Gastrocnemius medialis (tissue), 4 donors: ENCODE measurements at regions not wholly inside any gene's neighbourhood (a gene's known extent, or its start where the extent isn't known, plus 50 kb on each side); places are given as distances from the start of the nearest gene placed in this dataset.

Source experiments
- ATAC-seq, 2 donors: fragments of 150-250 bp; one replicate each; pipeline ENCODE4 v1.9.1; 2016
- DNase-seq, 2 donors: peaks; one replicate each; pipeline ENCODE4 v3.0.0-alpha.2; 2019
- H3K27ac ChIP-seq, 4 donors: fragments of 200-600 bp; sonication (generic); 1 replicate in 1 of 4; 2 replicates in 3 of 4; pipeline ENCODE4 v1.5.1; 2016 to 2018; ENCODE audit warnings: mild to moderate bottlenecking in 2 of 4, moderate library complexity in 1 of 4
- H3K27me3 ChIP-seq, 3 donors: fragments of 200-600 bp; sonication (generic) in 2 of 3; 1 replicate in 1 of 3; 2 replicates in 2 of 3; pipeline versions ENCODE4 v1.5.1 to v1.6.0; 2016 to 2019; ENCODE audit warnings: mild to moderate bottlenecking in 1 of 3, moderate library complexity in 1 of 3
- H3K36me3 ChIP-seq, 2 donors: fragments of 200-600 bp; sonication (generic) in 1 of 2; one replicate each; pipeline ENCODE4 v1.5.1; 2017 to 2018
- H3K4me1 ChIP-seq, 2 donors: fragments of 200-600 bp; sonication (generic) in 1 of 2; one replicate each; pipeline ENCODE4 v1.5.1; 2016 to 2017; ENCODE audit warnings: mild to moderate bottlenecking in 2 of 2
- H3K4me3 ChIP-seq, 4 donors: fragments of 200-600 bp; sonication (generic) in 3 of 4; 1 replicate in 1 of 4; 2 replicates in 3 of 4; pipeline ENCODE4 v1.5.1; 2016 to 2019; ENCODE audit warnings: mild to moderate bottlenecking in 2 of 4
- H3K9me3 ChIP-seq, 3 donors: fragments of 200-600 bp; sonication (generic) in 2 of 3; 1 replicate in 1 of 3; 2 replicates in 2 of 3; pipeline ENCODE4 v1.5.1; 2016 to 2019
- CTCF ChIP-seq, 5 experiments: fragments of 450-650 bp in 3 of 5; fragments of 200-600 bp in 2 of 5; sonication (generic) in 2 of 5; IDR thresholded peaks in 4 of 5; conservative IDR thresholded peaks in 1 of 5; 1 replicate in 4 of 5; 2 replicates in 1 of 5; pipeline ENCODE4 v1.5.1; 2016 to 2019; ENCODE audit warnings: antibody characterized with exemption in 5 of 5, mild to moderate bottlenecking in 3 of 5, moderate library complexity in 3 of 5
- POLR2A ChIP-seq, 2 donors: fragments of 450-650 bp; IDR thresholded peaks; one replicate each; pipeline ENCODE4 v1.6.1; 2017; ENCODE audit warnings: antibody characterized with exemption in 2 of 2, mild to moderate bottlenecking in 2 of 2, moderate library complexity in 2 of 2
- in situ Hi-C, 4 donors: fragments of 200-750 bp; cut with MboI; loops; one replicate each; pipeline versions ENCODE4 v1.15.0 to v1.8.0; 2017; ENCODE audit warnings: low sequenced_read_pairs in 4 of 4
- intact Hi-C: fragments of 100-400 bp; cut with DNase I; formaldehyde crosslinking; loops from one replicate; pipeline ENCODE4 v1.15.1; 2023; ENCODE audit warnings: low total_unique reads

- no peaks in the 10 kb centered on the region for H3K9me3 ChIP-seq
- H3K27ac ChIP-seq, result no peak overlapping the region
- no peaks in the 10 kb centered on the region for H3K27me3 ChIP-seq
- H3K4me1 ChIP-seq, result peaks cover 0 to 15% of the 10 kb centered on the region in 2 donors
- intact Hi-C loops, result no loop called here
- no peaks in the 10 kb centered on the region for H3K36me3 ChIP-seq
- in situ Hi-C loops, result no loop called here
- no peak overlapping the region for H3K4me3 ChIP-seq
- DNase-seq (no peak), ATAC-seq (no peak)
- TF ChIP-seq POLR2A (IDR thresholded peaks at IDR 0.05) (no peak), CTCF (IDR thresholded peaks at IDR 0.05 in 4 of 5, conservative IDR thresholded peaks at IDR 0.05 in 1 of 5) (no peak)
Measured at GRCh38 chr2:226339616-226340015, 460.0 kb downstream of the IRS1 start.

- H3K36me3 ChIP-seq, result no peaks in the 10 kb centered on the region
- H3K27ac ChIP-seq, result no peak overlapping the region
- no peaks in the 10 kb centered on the region for H3K9me3 ChIP-seq
- ATAC-seq (no peak), DNase-seq (no peak)
- no peak overlapping the region for H3K4me3 ChIP-seq
- peaks cover 0 to 15% of the 10 kb centered on the region in 2 donors for H3K4me1 ChIP-seq
- no peaks in the 10 kb centered on the region for H3K27me3 ChIP-seq
- intact Hi-C loops, result no loop called here
- TF ChIP-seq CTCF (IDR thresholded peaks at IDR 0.05 in 4 of 5, conservative IDR thresholded peaks at IDR 0.05 in 1 of 5) (no peak), POLR2A (IDR thresholded peaks at IDR 0.05) (no peak)
- in situ Hi-C loops, result no loop called here
Measured at GRCh38 chr2:226338825-226339224, 460.8 kb downstream of the IRS1 start.

GRCh38 chr2:226337941-226338600 is 461.5 kb downstream of the IRS1 start:
- Histone ChIP-seq H3K4me3 (no peak overlapping the region), H3K27me3 (no peaks in the 10 kb centered on the region), H3K9me3 (no peaks in the 10 kb centered on the region), H3K27ac (peak overlapping the region in 1 of 4 donors; percentile 39), H3K36me3 (no peaks in the 10 kb centered on the region), H3K4me1 (peaks cover 0 to 15% of the 10 kb centered on the region in 2 donors)
- DNase-seq, result no peak
- in situ Hi-C loops (no loop called here), intact Hi-C loops (no loop called here)
- peak; percentile 36 to 53 for ATAC-seq
- no peak for TF ChIP-seq CTCF (IDR thresholded peaks at IDR 0.05 in 4 of 5, conservative IDR thresholded peaks at IDR 0.05 in 1 of 5)
- TF ChIP-seq POLR2A (IDR thresholded peaks at IDR 0.05), result no peak

GRCh38 chr2:226336283-226336682 is 463.3 kb downstream of the IRS1 start:
- H3K9me3 ChIP-seq, result no peaks in the 10 kb centered on the region
- no peaks in the 10 kb centered on the region for H3K27me3 ChIP-seq
- DNase-seq, result no peak
- no peak overlapping the region for H3K4me3 ChIP-seq
- TF ChIP-seq CTCF (IDR thresholded peaks at IDR 0.05 in 4 of 5, conservative IDR thresholded peaks at IDR 0.05 in 1 of 5) (no peak), POLR2A (IDR thresholded peaks at IDR 0.05) (no peak)
- no peaks in the 10 kb centered on the region for H3K36me3 ChIP-seq
- in situ Hi-C loops, result no loop called here
- no peak for ATAC-seq
- peaks cover 0 to 15% of the 10 kb centered on the region in 2 donors for H3K4me1 ChIP-seq
- H3K27ac ChIP-seq, result no peak overlapping the region
- intact Hi-C loops, result no loop called here
